ENCODE measurements at regions not wholly inside any gene's neighbourhood (a gene's known extent, or its start where the extent isn't known, plus 50 kb on each side); places are given as distances from the start of the nearest gene placed in this dataset.

DNA sequence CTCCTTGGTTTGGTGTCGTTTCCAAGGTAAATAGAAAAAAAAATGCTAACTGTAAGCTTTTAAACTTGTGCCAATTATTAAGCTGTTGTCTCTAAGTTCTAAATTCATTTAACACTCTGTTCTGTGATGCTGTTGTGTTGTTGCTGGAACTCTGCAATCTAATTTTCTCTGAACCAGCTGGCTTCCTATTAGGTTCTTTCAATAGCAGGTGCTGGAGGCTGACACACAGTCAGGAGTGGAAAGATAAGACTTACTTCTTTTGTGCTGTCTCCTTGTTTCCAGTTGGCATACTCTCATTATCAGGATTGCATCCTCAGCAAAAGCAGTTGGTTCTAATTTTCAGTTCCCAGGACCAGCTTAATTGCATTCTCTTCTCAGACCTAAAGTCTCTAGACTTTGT, 1252.6 kb upstream of the NUDT12 start:
- Histone ChIP-seq H3K4me1 (no peaks in the 10 kb centered on the region), H3K9me3 (no peaks in the 10 kb centered on the region), H3K4me3 (no peak overlapping the region), H3K27ac (no peak overlapping the region), H3K27me3 (ENCODE audit: insufficient read depth in 3 of 3, low read length in 2 of 3) (no peaks in the 10 kb centered on the region), H3K36me3 (ENCODE audit: insufficient read depth in 1 of 2, low read depth in 1 of 2) (no peaks in the 10 kb centered on the region)
- WGBS, 3 donors = 13 to 34% (median 26%) methylated on average over 1 of the region's 1 CpG
- DNase-seq (no peak), ATAC-seq (no peak)
- no peak for TF ChIP-seq CTCF (IDR thresholded peaks at IDR 0.05)
- intact Hi-C loops (cut with DNase I) = no loop called here

- 61 to 80% (median 65%) methylated on average over 4 of the region's 4 CpGs for WGBS, 3 donors
- no peaks in the 10 kb centered on the region for H3K27me3 ChIP-seq (ENCODE audit: insufficient read depth in 3 of 3, low read length in 2 of 3)
- no peak for TF ChIP-seq CTCF (IDR thresholded peaks at IDR 0.05)
- no peak for ATAC-seq
- DNase-seq = no peak
- no peak overlapping the region for H3K4me3 ChIP-seq
- H3K4me1 ChIP-seq = no peaks in the 10 kb centered on the region
- no peaks in the 10 kb centered on the region for H3K9me3 ChIP-seq
- no peak overlapping the region for H3K27ac ChIP-seq
- intact Hi-C loops (cut with DNase I) = no loop called here
- H3K36me3 ChIP-seq (ENCODE audit: insufficient read depth in 1 of 2, low read depth in 1 of 2) = no peaks in the 10 kb centered on the region
These were observed 1238.0 kb upstream of the NUDT12 start for GRCh38 chr5:104800440-104801048.

DNA sequence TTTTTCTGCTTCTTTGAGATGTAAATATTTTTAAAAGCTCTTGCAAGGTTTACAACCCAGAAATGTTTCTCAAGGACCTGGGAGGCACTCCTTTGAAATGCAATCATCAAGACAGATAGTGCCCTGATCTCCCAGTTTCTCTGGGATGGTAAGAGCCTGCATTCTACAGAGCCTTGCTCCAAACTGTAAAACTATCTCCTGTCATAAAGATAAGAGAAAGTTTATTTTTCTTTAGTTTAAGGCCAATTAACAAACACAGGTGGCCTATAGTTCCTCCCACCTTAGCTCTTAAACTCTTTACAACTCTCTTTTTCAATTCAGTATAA, 1231.1 kb upstream of the NUDT12 start:
- Histone ChIP-seq H3K9me3 (no peaks in the 10 kb centered on the region), H3K27ac (no peak overlapping the region), H3K27me3 (ENCODE audit: insufficient read depth in 3 of 3, low read length in 2 of 3) (no peaks in the 10 kb centered on the region), H3K4me1 (no peaks in the 10 kb centered on the region), H3K36me3 (ENCODE audit: insufficient read depth in 1 of 2, low read depth in 1 of 2) (no peaks in the 10 kb centered on the region), H3K4me3 (no peak overlapping the region)
- no peak for DNase-seq
- no peak for TF ChIP-seq CTCF (IDR thresholded peaks at IDR 0.05)
- ATAC-seq = no peak
- intact Hi-C loops (cut with DNase I) = no loop called here

GRCh38 chr5:104793031-104793754, 1230.6 kb upstream of the NUDT12 start:
- no peaks in the 10 kb centered on the region for H3K4me1 ChIP-seq
- no peaks in the 10 kb centered on the region for H3K27me3 ChIP-seq (ENCODE audit: insufficient read depth in 3 of 3, low read length in 2 of 3)
- DNase-seq (no peak), ATAC-seq (no peak)
- no peak overlapping the region for H3K4me3 ChIP-seq
- no peaks in the 10 kb centered on the region for H3K36me3 ChIP-seq (ENCODE audit: insufficient read depth in 1 of 2, low read depth in 1 of 2)
- H3K9me3 ChIP-seq = no peaks in the 10 kb centered on the region
- no peak overlapping the region for H3K27ac ChIP-seq
- TF ChIP-seq CTCF (IDR thresholded peaks at IDR 0.05) = no peak
- 62 to 70% (median 69%) methylated on average over 4 of the region's 4 CpGs for WGBS, 3 donors
- intact Hi-C loops (cut with DNase I) = no loop called here

GRCh38 chr5:104789366-104789765, 1226.8 kb upstream of the NUDT12 start:
- H3K27me3 ChIP-seq (ENCODE audit: insufficient read depth in 3 of 3, low read length in 2 of 3) = no peaks in the 10 kb centered on the region
- no peak overlapping the region for H3K27ac ChIP-seq
- intact Hi-C loops (cut with DNase I) = no loop called here
- no peaks in the 10 kb centered on the region for H3K36me3 ChIP-seq (ENCODE audit: insufficient read depth in 1 of 2, low read depth in 1 of 2)
- no peaks in the 10 kb centered on the region for H3K4me1 ChIP-seq
- H3K4me3 ChIP-seq = no peak overlapping the region
- ATAC-seq (no peak), DNase-seq (no peak)
- H3K9me3 ChIP-seq = no peaks in the 10 kb centered on the region
- whole genome bisulfite sequencing, 3 donors = 15 to 39% (median 31%) methylated on average over 1 of the region's 1 CpG
- TF ChIP-seq CTCF (IDR thresholded peaks at IDR 0.05) = no peak
